ENCODE measurements at regions not wholly inside any gene's neighbourhood (a gene's known extent, or its start where the extent isn't known, plus 50 kb on each side); places are given as distances from the start of the nearest gene placed in this dataset.

DNA sequence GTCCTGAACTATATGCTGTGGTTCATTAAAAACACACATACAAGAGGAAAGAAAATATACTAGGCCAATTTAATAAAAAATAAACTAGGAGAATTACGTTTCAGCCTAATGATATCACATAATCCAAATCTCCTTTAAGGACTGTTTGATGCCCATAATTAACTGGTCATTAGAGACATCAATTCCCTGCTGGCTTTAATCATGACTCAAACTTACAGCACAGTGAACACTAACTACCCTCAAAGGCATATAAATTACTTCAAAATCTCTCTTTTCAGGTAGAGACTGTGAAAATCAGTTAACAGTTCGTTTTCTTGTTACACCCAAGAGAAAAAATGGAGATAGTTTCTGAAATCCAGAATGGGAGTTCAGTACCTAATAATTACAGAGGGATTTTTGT lies 567.4 kb downstream of the CBLN2 start:
- no peak overlapping the region for H3K27ac Mint-ChIP-seq
- no peak overlapping the region for H3K4me3 Mint-ChIP-seq
- no peak for TF ChIP-seq CTCF (IDR thresholded peaks at IDR 0.05)
- no peaks in the 10 kb centered on the region for H3K4me1 Mint-ChIP-seq (ENCODE audit: low read depth)
- no peak for DNase-seq
- no peaks in the 10 kb centered on the region for H3K27me3 Mint-ChIP-seq (ENCODE audit: insufficient read depth)
- peaks cover 34% of the 10 kb centered on the region for H3K9me3 Mint-ChIP-seq
- no peaks in the 10 kb centered on the region for H3K36me3 Mint-ChIP-seq (ENCODE audit: low read depth)

DNA sequence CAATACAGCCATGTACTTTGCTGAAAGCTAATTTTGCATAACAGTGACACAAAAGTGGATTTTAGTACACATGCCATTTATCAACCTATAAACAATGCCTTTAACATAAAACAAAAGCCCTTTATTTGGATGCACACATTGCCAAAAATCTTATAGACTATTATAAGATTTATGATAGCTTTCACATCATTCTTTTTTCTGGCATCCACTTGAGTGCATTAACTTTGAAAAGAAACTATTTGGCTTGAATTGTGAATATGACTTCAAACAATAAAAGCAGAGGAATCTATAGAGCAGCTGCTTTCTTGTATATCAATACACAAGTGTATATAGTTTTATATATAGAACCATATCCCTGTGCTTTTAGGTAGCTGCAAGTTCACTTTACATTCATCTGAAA lies 577.4 kb downstream of the CBLN2 start:
- DNase-seq = no peak
- Mint-ChIP-seq H3K27ac (no peak overlapping the region), H3K36me3 (ENCODE audit: low read depth) (no peaks in the 10 kb centered on the region), H3K4me3 (no peak overlapping the region), H3K9me3 (peaks cover 58% of the 10 kb centered on the region), H3K27me3 (ENCODE audit: insufficient read depth) (peaks cover 2% of the 10 kb centered on the region; the same call in 1 of the 2 replicates), H3K4me1 (ENCODE audit: low read depth) (no peaks in the 10 kb centered on the region)
- no peak for TF ChIP-seq CTCF (IDR thresholded peaks at IDR 0.05)

- Mint-ChIP-seq H3K27me3 (ENCODE audit: insufficient read depth) (peaks cover 1% of the 10 kb centered on the region; the same call in 1 of the 2 replicates), H3K4me1 (ENCODE audit: low read depth) (no peaks in the 10 kb centered on the region), H3K9me3 (peaks cover 34% of the 10 kb centered on the region), H3K27ac (no peak overlapping the region), H3K4me3 (no peak overlapping the region), H3K36me3 (ENCODE audit: low read depth) (no peaks in the 10 kb centered on the region)
- no peak for DNase-seq
- TF ChIP-seq CTCF (IDR thresholded peaks at IDR 0.05) = no peak
These were observed 585.5 kb downstream of the CBLN2 start for GRCh38 chr18:71958605-71959004.

GRCh38 chr18:71951001-71951400 lies 593.1 kb downstream of the CBLN2 start:
- TF ChIP-seq CTCF (IDR thresholded peaks at IDR 0.05) = no peak
- DNase-seq = no peak
- H3K4me1 Mint-ChIP-seq (ENCODE audit: low read depth) = no peaks in the 10 kb centered on the region
- peaks cover 2% of the 10 kb centered on the region; the same call in 1 of the 2 replicates for H3K27me3 Mint-ChIP-seq (ENCODE audit: insufficient read depth)
- no peak overlapping the region for H3K4me3 Mint-ChIP-seq
- no peak overlapping the region for H3K27ac Mint-ChIP-seq
- peaks cover 29% of the 10 kb centered on the region for H3K9me3 Mint-ChIP-seq
- no peaks in the 10 kb centered on the region for H3K36me3 Mint-ChIP-seq (ENCODE audit: low read depth)

- Mint-ChIP-seq H3K36me3 (ENCODE audit: low read depth) (no peaks in the 10 kb centered on the region), H3K4me3 (no peak overlapping the region), H3K4me1 (ENCODE audit: low read depth) (no peaks in the 10 kb centered on the region), H3K27ac (no peak overlapping the region), H3K9me3 (peaks cover 21% of the 10 kb centered on the region), H3K27me3 (ENCODE audit: insufficient read depth) (peaks cover 2% of the 10 kb centered on the region; the same call in 1 of the 2 replicates)
- no peak for DNase-seq
- no peak for TF ChIP-seq CTCF (IDR thresholded peaks at IDR 0.05)
These were observed 601.7 kb downstream of the CBLN2 start for GRCh38 chr18:71942433-71942832.

GRCh38 chr18:71939483-71939882 lies 604.7 kb downstream of the CBLN2 start:
- TF ChIP-seq CTCF (IDR thresholded peaks at IDR 0.05) = no peak
- H3K27me3 Mint-ChIP-seq (ENCODE audit: insufficient read depth) = no peaks in the 10 kb centered on the region
- no peaks in the 10 kb centered on the region for H3K36me3 Mint-ChIP-seq (ENCODE audit: low read depth)
- H3K27ac Mint-ChIP-seq = no peak overlapping the region
- peaks cover 27% of the 10 kb centered on the region for H3K9me3 Mint-ChIP-seq
- H3K4me1 Mint-ChIP-seq (ENCODE audit: low read depth) = no peaks in the 10 kb centered on the region
- no peak overlapping the region for H3K4me3 Mint-ChIP-seq
- no peak for DNase-seq
